ENCODE measurements at regions not wholly inside any gene's neighbourhood (a gene's known extent, or its start where the extent isn't known, plus 50 kb on each side); places are given as distances from the start of the nearest gene placed in this dataset.

- H3K4me3 ChIP-seq (ENCODE audit: insufficient read depth, low read length, poor library complexity, severe bottlenecking) = no peak overlapping the region
- no peak overlapping the region for H2AFZ ChIP-seq (ENCODE audit: low read depth, low read length, severe bottlenecking)
Measured at GRCh38 chr5:108567429-108567828, 180.3 kb upstream of the FER start.

GRCh38 chr5:108564441-108564840, 182.5 kb upstream of the FBXL17 start:
- no peak overlapping the region for H3K9ac ChIP-seq (ENCODE audit: low read length)
- TF ChIP-seq EZH2phosphoT487 (conservative IDR thresholded peaks at IDR 0.05; ENCODE audit: low read length) = no peak
- TF ChIP-seq, protein P1, sequence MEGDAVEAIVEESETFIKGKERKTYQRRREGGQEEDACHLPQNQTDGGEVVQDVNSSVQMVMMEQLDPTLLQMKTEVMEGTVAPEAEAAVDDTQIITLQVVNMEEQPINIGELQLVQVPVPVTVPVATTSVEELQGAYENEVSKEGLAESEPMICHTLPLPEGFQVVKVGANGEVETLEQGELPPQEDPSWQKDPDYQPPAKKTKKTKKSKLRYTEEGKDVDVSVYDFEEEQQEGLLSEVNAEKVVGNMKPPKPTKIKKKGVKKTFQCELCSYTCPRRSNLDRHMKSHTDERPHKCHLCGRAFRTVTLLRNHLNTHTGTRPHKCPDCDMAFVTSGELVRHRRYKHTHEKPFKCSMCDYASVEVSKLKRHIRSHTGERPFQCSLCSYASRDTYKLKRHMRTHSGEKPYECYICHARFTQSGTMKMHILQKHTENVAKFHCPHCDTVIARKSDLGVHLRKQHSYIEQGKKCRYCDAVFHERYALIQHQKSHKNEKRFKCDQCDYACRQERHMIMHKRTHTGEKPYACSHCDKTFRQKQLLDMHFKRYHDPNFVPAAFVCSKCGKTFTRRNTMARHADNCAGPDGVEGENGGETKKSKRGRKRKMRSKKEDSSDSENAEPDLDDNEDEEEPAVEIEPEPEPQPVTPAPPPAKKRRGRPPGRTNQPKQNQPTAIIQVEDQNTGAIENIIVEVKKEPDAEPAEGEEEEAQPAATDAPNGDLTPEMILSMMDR (IDR thresholded peaks at IDR 0.05; ENCODE audit: insufficient read depth, low read length, poor library complexity, severe bottlenecking) = no peak
- H3K9me3 ChIP-seq (ENCODE audit: insufficient read depth, low read length) = no peaks in the 10 kb centered on the region
- no peaks in the 10 kb centered on the region for H3K79me2 ChIP-seq (ENCODE audit: insufficient read depth, low read length)
- no peak overlapping the region for H3K27ac ChIP-seq (ENCODE audit: low read depth, low read length)
- no peaks in the 10 kb centered on the region for H3K27me3 ChIP-seq (ENCODE audit: low read length)
- no peaks in the 10 kb centered on the region for H3K9me2 ChIP-seq (replicated peaks; ENCODE audit: insufficient read depth, low read length)
- no peak overlapping the region for H2AFZ ChIP-seq (ENCODE audit: low read depth, low read length, severe bottlenecking)
- H4K20me1 ChIP-seq (ENCODE audit: low read depth, low read length) = no peaks in the 10 kb centered on the region
- H3K4me3 ChIP-seq (ENCODE audit: insufficient read depth, low read length, poor library complexity, severe bottlenecking) = no peak overlapping the region
- H3K36me3 ChIP-seq (ENCODE audit: low read length) = no peaks in the 10 kb centered on the region
- H3K4me2 ChIP-seq (ENCODE audit: low read depth, low read length, poor library complexity, severe bottlenecking) = no peak overlapping the region
- H3F3A ChIP-seq (ENCODE audit: insufficient read depth) = no peaks in the 10 kb centered on the region

More at GRCh38 chr5:108567429-108567828, 180.3 kb upstream of the FER start:
- no peaks in the 10 kb centered on the region for H3K9me2 ChIP-seq (replicated peaks; ENCODE audit: insufficient read depth, low read length)
- no peak overlapping the region for H3K4me2 ChIP-seq (ENCODE audit: low read depth, low read length, poor library complexity, severe bottlenecking)
- no peaks in the 10 kb centered on the region for H3K9me3 ChIP-seq (ENCODE audit: insufficient read depth, low read length)
- H4K20me1 ChIP-seq (ENCODE audit: low read depth, low read length) = no peaks in the 10 kb centered on the region
- no peaks in the 10 kb centered on the region for H3K36me3 ChIP-seq (ENCODE audit: low read length)
- no peaks in the 10 kb centered on the region for H3K79me2 ChIP-seq (ENCODE audit: insufficient read depth, low read length)
- TF ChIP-seq, protein P1 (IDR thresholded peaks at IDR 0.05; ENCODE audit: insufficient read depth, low read length, poor library complexity, severe bottlenecking) = no peak
- TF ChIP-seq EZH2phosphoT487 (conservative IDR thresholded peaks at IDR 0.05; ENCODE audit: low read length) = no peak
- no peak overlapping the region for H3K27ac ChIP-seq (ENCODE audit: low read depth, low read length)
- H3K9ac ChIP-seq (ENCODE audit: low read length) = no peak overlapping the region
- H3F3A ChIP-seq (ENCODE audit: insufficient read depth) = no peaks in the 10 kb centered on the region
- no peaks in the 10 kb centered on the region for H3K27me3 ChIP-seq (ENCODE audit: low read length)

DNA sequence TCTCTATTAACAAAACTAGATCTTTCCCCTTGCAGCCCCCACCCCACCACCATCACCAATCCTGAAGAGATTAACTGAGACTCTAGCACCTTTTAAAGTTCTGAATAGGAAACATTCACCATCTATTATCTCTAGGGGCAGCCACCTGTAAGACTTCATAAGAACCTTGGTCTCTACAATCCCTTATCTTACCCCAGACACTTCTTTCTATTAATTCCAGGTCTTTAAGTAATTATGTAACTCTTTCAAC, 180.2 kb upstream of the FBXL17 start:
- Histone ChIP-seq H3K4me2 (ENCODE audit: low read depth, low read length, poor library complexity, severe bottlenecking) (no peak overlapping the region), H3K27ac (ENCODE audit: low read depth, low read length) (no peak overlapping the region), H3K9ac (ENCODE audit: low read length) (no peak overlapping the region), H3K4me3 (ENCODE audit: insufficient read depth, low read length, poor library complexity, severe bottlenecking) (no peak overlapping the region), H3F3A (ENCODE audit: insufficient read depth) (no peaks in the 10 kb centered on the region), H3K9me2 (replicated peaks; ENCODE audit: insufficient read depth, low read length) (no peaks in the 10 kb centered on the region), H3K79me2 (ENCODE audit: insufficient read depth, low read length) (no peaks in the 10 kb centered on the region), H4K20me1 (ENCODE audit: low read depth, low read length) (no peaks in the 10 kb centered on the region), H3K27me3 (ENCODE audit: low read length) (no peaks in the 10 kb centered on the region), H3K9me3 (ENCODE audit: insufficient read depth, low read length) (no peaks in the 10 kb centered on the region), H2AFZ (ENCODE audit: low read depth, low read length, severe bottlenecking) (no peak overlapping the region), H3K36me3 (ENCODE audit: low read length) (no peaks in the 10 kb centered on the region)
- TF ChIP-seq, protein P1 (IDR thresholded peaks at IDR 0.05; ENCODE audit: insufficient read depth, low read length, poor library complexity, severe bottlenecking) = no peak
- TF ChIP-seq EZH2phosphoT487 (conservative IDR thresholded peaks at IDR 0.05; ENCODE audit: low read length) = no peak

Measured in SU-DHL-6 (cell line).